PFSK-1 (cell line): ENCODE measurements at regions not wholly inside any gene's neighbourhood (a gene's known extent, or its start where the extent isn't known, plus 50 kb on each side); places are given as distances from the start of the nearest gene placed in this dataset.

Experiments
- FOXP2 ChIP-seq: optimal IDR thresholded peaks from 2 replicates; pipeline ENCODE3; 2011; ENCODE audit warnings: borderline replicate concordance, control low read depth, inconsistent platforms; ENCODE audit not compliant: insufficient read depth; ENCODE audit errors: extremely low read length, extremely low read depth
- POLR2AphosphoS5 ChIP-seq: IDR thresholded peaks from 2 replicates; pipeline ENCODE4 v1.6.1; 2012; ENCODE audit warnings: low read depth, mild to moderate bottlenecking, control low read depth, low read length, moderate library complexity
- REST ChIP-seq, 2 experiments: IDR thresholded peaks; 2 replicates each; pipeline versions ENCODE4 v1.6.1 to v1.8.0; 2011 to 2012; ENCODE audit warnings: low read depth in 2 of 2, low read length in 2 of 2, control low read depth in 1 of 2, inconsistent platforms in 1 of 2, mild to moderate bottlenecking in 1 of 2, moderate library complexity in 1 of 2; ENCODE audit not compliant: insufficient read depth in 1 of 2
- SIN3A ChIP-seq: IDR thresholded peaks from 2 replicates; pipeline ENCODE4 v1.6.1; 2012; ENCODE audit warnings: mild to moderate bottlenecking, low read length, moderate library complexity, borderline replicate concordance; ENCODE audit not compliant: insufficient read depth
- TAF1 ChIP-seq: IDR thresholded peaks from 2 replicates; pipeline ENCODE4 v1.6.1; 2012; ENCODE audit warnings: low read length, control low read depth, borderline replicate concordance; ENCODE audit not compliant: insufficient read depth

- TF ChIP-seq TAF1 (no peak), FOXP2 (no peak), SIN3A (no peak), POLR2AphosphoS5 (no peak), REST (IDR thresholded peaks at IDR 0.05; ENCODE audit: insufficient read depth in 1 of 2, low read depth in 2 of 2, low read length in 2 of 2) (no peak)
Measured at GRCh38 chr4:117514391-117515175, 429.2 kb upstream of the TRAM1L1 start.

- no peak for TF ChIP-seq SIN3A
- no peak for TF ChIP-seq FOXP2
- no peak for TF ChIP-seq TAF1
- TF ChIP-seq REST (IDR thresholded peaks at IDR 0.05; ENCODE audit: insufficient read depth in 1 of 2, low read depth in 2 of 2, low read length in 2 of 2), result no peak
- no peak for TF ChIP-seq POLR2AphosphoS5
Measured at GRCh38 chr4:117515921-117516320, 430.5 kb upstream of the TRAM1L1 start.

GRCh38 chr4:117527601-117528000 is 442.2 kb upstream of the TRAM1L1 start:
- TF ChIP-seq TAF1 (no peak), REST (IDR thresholded peaks at IDR 0.05; ENCODE audit: insufficient read depth in 1 of 2, low read depth in 2 of 2, low read length in 2 of 2) (no peak), SIN3A (no peak), FOXP2 (no peak), POLR2AphosphoS5 (no peak)

- TF ChIP-seq REST (IDR thresholded peaks at IDR 0.05; ENCODE audit: insufficient read depth in 1 of 2, low read depth in 2 of 2, low read length in 2 of 2) (no peak), FOXP2 (no peak), SIN3A (no peak), TAF1 (no peak), POLR2AphosphoS5 (no peak)
Measured at GRCh38 chr4:117529401-117529800, 444.0 kb upstream of the TRAM1L1 start.

GRCh38 chr4:117533501-117533900 is 448.1 kb upstream of the TRAM1L1 start:
- TF ChIP-seq SIN3A (no peak), TAF1 (no peak), POLR2AphosphoS5 (no peak), REST (IDR thresholded peaks at IDR 0.05; ENCODE audit: insufficient read depth in 1 of 2, low read depth in 2 of 2, low read length in 2 of 2) (no peak), FOXP2 (no peak)
